Caco-2 (cell line): ENCODE measurements at regions not wholly inside any gene's neighbourhood (a gene's known extent, or its start where the extent isn't known, plus 50 kb on each side); places are given as distances from the start of the nearest gene placed in this dataset.

Experiments
- BruUV-seq: library from RNA; stranded (reverse); fragments of 400-500 nt; replicated peaks from 2 replicates; lab custom pipeline; 2021; lab: Mats Ljungman, UMichigan
- CTCF ChIA-PET: fragments of 300-600 bp; sonication (Branson Sonifier 250); formaldehyde crosslinking; loops from one replicate; lab custom pipeline; 2022; ENCODE audit warnings: antibody characterized with exemption; lab: Charles Lee
- POLR2A ChIA-PET: fragments of 300-600 bp; sonication (Branson Sonifier 250); formaldehyde crosslinking; loops from one replicate; lab custom pipeline; 2022; ENCODE audit warnings: antibody characterized with exemption; lab: Charles Lee
- DNase-seq, 2 experiments: peaks; one replicate each; pipeline versions ENCODE4 v3.0.0 to v3.0.0-alpha.2; 2020 to 2022
- H3K27me3 ChIP-seq: replicated peaks from 2 replicates; pipeline ENCODE4 v1.6.0; 2011; ENCODE audit warnings: low read length; ENCODE audit not compliant: control insufficient read depth, insufficient read depth
- H3K36me3 ChIP-seq: 2 replicates; pipeline ENCODE4 v1.5.1; 2011; ENCODE audit warnings: low read length; ENCODE audit not compliant: control insufficient read depth, insufficient read depth
- H3K4me1 ChIP-seq: fragments of 250-450 bp; sonication (Bioruptor Pico); 2 replicates; pipeline ENCODE4 v1.5.1; 2020; ENCODE audit warnings: mild to moderate bottlenecking
- H3K4me3 ChIP-seq: 2 replicates; pipeline ENCODE4 v1.5.1; 2011; ENCODE audit warnings: low read depth, mild to moderate bottlenecking, control low read depth, low read length
- H3K9me3 ChIP-seq: fragments of 250-450 bp; sonication (Bioruptor Pico); 2 replicates; pipeline ENCODE4 v1.5.1; 2020; ENCODE audit warnings: mild to moderate bottlenecking, moderate library complexity
- H3K27ac Mint-ChIP-seq: one replicate; pipeline ENCODE4 v1.8.0; 2022; ENCODE audit warnings: mixed read lengths; ENCODE audit not compliant: unreplicated experiment
- H3K27me3 Mint-ChIP-seq: one replicate; pipeline ENCODE4 v1.8.0; 2022; ENCODE audit warnings: mixed read lengths; ENCODE audit not compliant: insufficient read depth, unreplicated experiment
- H3K36me3 Mint-ChIP-seq: one replicate; pipeline ENCODE4 v1.8.0; 2022; ENCODE audit warnings: mild to moderate bottlenecking, mixed read lengths; ENCODE audit not compliant: insufficient read depth, unreplicated experiment
- H3K4me1 Mint-ChIP-seq: one replicate; pipeline ENCODE4 v1.8.0; 2022; ENCODE audit warnings: low read depth, mixed read lengths; ENCODE audit not compliant: unreplicated experiment
- H3K4me3 Mint-ChIP-seq: one replicate; pipeline ENCODE4 v1.8.0; 2022; ENCODE audit warnings: mild to moderate bottlenecking, moderate library complexity, mixed read lengths; ENCODE audit not compliant: unreplicated experiment
- H3K9me3 Mint-ChIP-seq: one replicate; pipeline ENCODE4 v1.8.0; 2022; ENCODE audit warnings: mixed read lengths; ENCODE audit not compliant: unreplicated experiment
- CTCF ChIP-seq, 2 experiments: fragments of 200-600 bp in 1 of 2; IDR thresholded peaks; 1 replicate in 1 of 2; 2 replicates in 1 of 2; pipeline versions ENCODE4 v1.5.1 to v1.8.0; 2011 to 2022; ENCODE audit warnings: antibody characterized with exemption in 1 of 2, control low read depth in 1 of 2, inconsistent platforms in 1 of 2, low read depth in 1 of 2, low read length in 1 of 2, mild to moderate bottlenecking in 1 of 2, moderate library complexity in 1 of 2; ENCODE audit not compliant: insufficient read depth in 1 of 2, severe bottlenecking in 1 of 2, unreplicated experiment in 1 of 2
- intact Hi-C: fragments of 100-400 bp; cut with micrococcal nuclease; formaldehyde crosslinking; loops from one replicate; pipeline ENCODE4 v1.10.0; 2022; ENCODE audit not compliant: unreplicated experiment

- no peak for TF ChIP-seq CTCF (IDR thresholded peaks at IDR 0.05; ENCODE audit: insufficient read depth in 1 of 2, low read depth in 1 of 2, low read length in 1 of 2, severe bottlenecking in 1 of 2, unreplicated experiment in 1 of 2)
- Mint-ChIP-seq H3K27ac (no peak overlapping the region), H3K4me3 (no peak overlapping the region), H3K9me3 (no peaks in the 10 kb centered on the region), H3K27me3 (peaks cover 31% of the 10 kb centered on the region), H3K36me3 (no peaks in the 10 kb centered on the region), H3K4me1 (no peaks in the 10 kb centered on the region)
- intact Hi-C loops: no loop called here
- BruUV-seq: no TSS peak
- ChIA-PET POLR2A (no interaction called here), CTCF (no interaction called here)
- no peak for DNase-seq
- Histone ChIP-seq H3K9me3 (no peaks in the 10 kb centered on the region), H3K4me3 (no peak overlapping the region), H3K4me1 (no peaks in the 10 kb centered on the region), H3K27me3 (no peaks in the 10 kb centered on the region), H3K36me3 (no peaks in the 10 kb centered on the region)
Observed at GRCh38 chr9:99732715-99733114, 89.0 kb upstream of the NR4A3 start.

DNA sequence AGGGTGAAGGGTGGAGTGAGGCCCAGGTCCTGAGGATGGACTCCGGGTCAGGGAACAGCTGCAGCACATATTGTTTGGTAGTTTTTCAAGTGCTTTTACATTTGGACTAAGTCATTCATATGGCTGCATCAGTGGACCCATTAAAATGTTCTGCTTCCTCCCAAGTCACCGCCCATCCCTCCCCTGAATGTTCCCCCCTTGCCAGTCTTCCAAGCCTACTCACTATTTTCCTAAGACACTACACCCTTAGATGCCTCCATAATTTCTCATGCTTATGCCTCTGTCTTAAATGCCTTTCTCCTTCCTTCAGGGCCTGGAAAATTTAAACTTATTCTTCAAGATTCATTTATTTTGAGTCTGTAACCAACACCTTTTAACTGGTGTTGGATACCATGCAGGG lies 86.6 kb upstream of the NR4A3 start:
- POLR2A ChIA-PET: no interaction called here
- H3K36me3 ChIP-seq: no peaks in the 10 kb centered on the region
- Mint-ChIP-seq H3K36me3 (no peaks in the 10 kb centered on the region), H3K27me3 (peaks cover 29% of the 10 kb centered on the region), H3K27ac (no peak overlapping the region), H3K4me1 (no peaks in the 10 kb centered on the region), H3K4me3 (no peak overlapping the region), H3K9me3 (no peaks in the 10 kb centered on the region)
- TF ChIP-seq CTCF (IDR thresholded peaks at IDR 0.05; ENCODE audit: insufficient read depth in 1 of 2, low read depth in 1 of 2, low read length in 1 of 2, severe bottlenecking in 1 of 2, unreplicated experiment in 1 of 2): no peak
- H3K9me3 ChIP-seq: no peaks in the 10 kb centered on the region
- H3K4me1 ChIP-seq: no peaks in the 10 kb centered on the region
- DNase-seq: no peak
- no peak overlapping the region for H3K4me3 ChIP-seq
- intact Hi-C loops: no loop called here
- CTCF ChIA-PET: no interaction called here
- no TSS peak for BruUV-seq
- H3K27me3 ChIP-seq: no peaks in the 10 kb centered on the region

DNA sequence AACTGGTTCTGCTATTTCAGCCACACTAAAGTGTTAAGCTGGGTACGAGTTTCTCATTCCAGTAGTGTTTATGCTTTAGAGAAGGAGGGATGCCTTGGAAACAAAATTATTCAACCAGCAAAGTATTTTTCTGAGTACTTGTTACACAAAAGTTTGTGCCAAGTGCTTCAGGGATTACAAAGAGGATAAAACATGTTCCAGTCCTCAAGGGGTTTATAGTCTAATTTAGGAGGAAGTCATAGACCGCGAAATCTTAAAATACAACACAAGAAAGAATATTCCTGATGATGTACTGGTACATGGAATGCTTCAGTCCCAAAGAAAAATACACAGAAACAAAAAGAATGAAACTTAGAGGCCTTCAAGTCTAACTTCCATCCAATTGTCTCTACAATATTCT lies 85.4 kb upstream of the NR4A3 start:
- Histone ChIP-seq H3K9me3 (no peaks in the 10 kb centered on the region), H3K4me3 (no peak overlapping the region), H3K36me3 (no peaks in the 10 kb centered on the region), H3K4me1 (no peaks in the 10 kb centered on the region), H3K27me3 (no peaks in the 10 kb centered on the region)
- intact Hi-C loops: no loop called here
- DNase-seq: no peak
- Mint-ChIP-seq H3K4me1 (no peaks in the 10 kb centered on the region), H3K4me3 (no peak overlapping the region), H3K9me3 (no peaks in the 10 kb centered on the region), H3K27me3 (peaks cover 26% of the 10 kb centered on the region), H3K27ac (no peak overlapping the region), H3K36me3 (no peaks in the 10 kb centered on the region)
- TF ChIP-seq CTCF (IDR thresholded peaks at IDR 0.05; ENCODE audit: insufficient read depth in 1 of 2, low read depth in 1 of 2, low read length in 1 of 2, severe bottlenecking in 1 of 2, unreplicated experiment in 1 of 2): no peak
- POLR2A ChIA-PET: no interaction called here
- CTCF ChIA-PET: no interaction called here
- BruUV-seq: no TSS peak
